ENCODE measurements at regions not wholly inside any gene's neighbourhood (a gene's known extent, or its start where the extent isn't known, plus 50 kb on each side); places are given as distances from the start of the nearest gene placed in this dataset.

DNA sequence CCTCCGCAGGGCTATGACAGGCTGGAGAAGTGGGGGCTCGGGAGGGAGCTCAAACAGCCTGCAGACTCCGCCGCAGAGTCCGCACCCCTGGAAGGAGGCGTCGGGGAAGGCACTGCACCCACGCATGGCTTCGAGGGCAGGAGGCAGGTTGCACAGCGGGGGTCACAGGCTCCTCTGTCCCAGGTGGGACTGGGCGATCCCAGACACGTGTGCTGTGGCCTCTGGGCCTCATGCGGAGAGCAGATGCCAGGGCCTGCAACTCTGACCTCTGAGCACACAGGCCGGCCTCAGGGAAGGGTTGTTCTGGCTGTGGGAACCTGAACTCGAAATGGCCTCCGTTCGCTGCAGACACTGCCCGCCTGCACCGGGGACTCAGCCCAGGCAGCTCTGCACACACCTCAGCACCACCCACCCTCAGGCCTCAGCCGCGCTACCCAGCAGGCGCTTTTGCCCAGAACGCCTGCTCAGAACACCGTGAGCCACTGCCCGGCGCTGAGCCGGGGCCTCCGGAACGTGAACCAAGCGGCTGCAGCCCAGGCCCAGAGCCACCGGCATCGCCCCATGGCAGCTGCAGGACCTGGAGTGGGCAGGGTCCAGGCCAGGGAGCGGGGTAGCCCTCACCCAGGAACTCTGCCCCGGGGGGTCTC lies 71.8 kb upstream of the ADGRA1 start:
- ATAC-seq (no peak), DNase-seq (no peak)
- H3K36me3 ChIP-seq (replicated peaks in 1 of 2; ENCODE audit: insufficient read depth in 1 of 2, low read depth in 2 of 2), result no peaks in the 10 kb centered on the region
- intact Hi-C loops (cut with DNase I), result no loop called here
- H3K9me3 ChIP-seq, result no peaks in the 10 kb centered on the region
- H3K27ac ChIP-seq, result no peak overlapping the region
- WGBS, 2 donors, result 78 to 79% methylated on average over 23 to 33 of the region's 34 CpGs
- TF ChIP-seq POLR2A (IDR thresholded peaks at IDR 0.05), result no peak
- TF ChIP-seq, protein P1, sequence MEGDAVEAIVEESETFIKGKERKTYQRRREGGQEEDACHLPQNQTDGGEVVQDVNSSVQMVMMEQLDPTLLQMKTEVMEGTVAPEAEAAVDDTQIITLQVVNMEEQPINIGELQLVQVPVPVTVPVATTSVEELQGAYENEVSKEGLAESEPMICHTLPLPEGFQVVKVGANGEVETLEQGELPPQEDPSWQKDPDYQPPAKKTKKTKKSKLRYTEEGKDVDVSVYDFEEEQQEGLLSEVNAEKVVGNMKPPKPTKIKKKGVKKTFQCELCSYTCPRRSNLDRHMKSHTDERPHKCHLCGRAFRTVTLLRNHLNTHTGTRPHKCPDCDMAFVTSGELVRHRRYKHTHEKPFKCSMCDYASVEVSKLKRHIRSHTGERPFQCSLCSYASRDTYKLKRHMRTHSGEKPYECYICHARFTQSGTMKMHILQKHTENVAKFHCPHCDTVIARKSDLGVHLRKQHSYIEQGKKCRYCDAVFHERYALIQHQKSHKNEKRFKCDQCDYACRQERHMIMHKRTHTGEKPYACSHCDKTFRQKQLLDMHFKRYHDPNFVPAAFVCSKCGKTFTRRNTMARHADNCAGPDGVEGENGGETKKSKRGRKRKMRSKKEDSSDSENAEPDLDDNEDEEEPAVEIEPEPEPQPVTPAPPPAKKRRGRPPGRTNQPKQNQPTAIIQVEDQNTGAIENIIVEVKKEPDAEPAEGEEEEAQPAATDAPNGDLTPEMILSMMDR (IDR thresholded peaks at IDR 0.05), result no peak
- H3K27me3 ChIP-seq, result no peaks in the 10 kb centered on the region
- H3K4me1 ChIP-seq, result peaks cover 14% of the 10 kb centered on the region
- H3K4me3 ChIP-seq, result no peak overlapping the region

DNA sequence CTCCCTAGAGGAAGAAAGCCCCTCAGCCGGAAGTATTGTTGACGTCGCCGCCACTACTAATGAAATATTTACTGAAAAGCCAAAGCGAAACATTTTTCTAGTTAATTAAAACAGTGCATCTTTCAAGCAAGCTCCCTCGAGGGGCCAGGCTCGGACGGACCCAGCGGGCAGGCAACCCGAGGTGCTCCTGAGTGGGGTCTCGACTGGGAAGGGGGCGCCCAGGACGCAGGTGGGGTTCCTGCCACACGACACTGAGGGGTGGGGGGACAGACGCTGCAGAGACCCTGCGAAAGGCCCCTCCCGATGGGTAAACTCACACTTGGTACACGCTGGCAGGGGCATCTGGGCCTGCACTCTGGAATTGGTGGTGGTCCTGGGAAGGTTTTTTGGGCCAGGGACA lies 72.4 kb upstream of the ADGRA1 start:
- Histone ChIP-seq H3K27ac (no peak overlapping the region), H3K9me3 (no peaks in the 10 kb centered on the region), H3K36me3 (replicated peaks in 1 of 2; ENCODE audit: insufficient read depth in 1 of 2, low read depth in 2 of 2) (no peaks in the 10 kb centered on the region), H3K4me1 (peaks cover 14% of the 10 kb centered on the region), H3K27me3 (no peaks in the 10 kb centered on the region), H3K4me3 (no peak overlapping the region)
- TF ChIP-seq POLR2A (IDR thresholded peaks at IDR 0.05), result no peak
- TF ChIP-seq, protein P1 (IDR thresholded peaks at IDR 0.05), result no peak
- WGBS, 2 donors, result 64 to 70% methylated on average over 16 to 17 of the region's 18 CpGs
- intact Hi-C loops (cut with DNase I), result no loop called here
- DNase-seq (no peak), ATAC-seq (no peak)

DNA sequence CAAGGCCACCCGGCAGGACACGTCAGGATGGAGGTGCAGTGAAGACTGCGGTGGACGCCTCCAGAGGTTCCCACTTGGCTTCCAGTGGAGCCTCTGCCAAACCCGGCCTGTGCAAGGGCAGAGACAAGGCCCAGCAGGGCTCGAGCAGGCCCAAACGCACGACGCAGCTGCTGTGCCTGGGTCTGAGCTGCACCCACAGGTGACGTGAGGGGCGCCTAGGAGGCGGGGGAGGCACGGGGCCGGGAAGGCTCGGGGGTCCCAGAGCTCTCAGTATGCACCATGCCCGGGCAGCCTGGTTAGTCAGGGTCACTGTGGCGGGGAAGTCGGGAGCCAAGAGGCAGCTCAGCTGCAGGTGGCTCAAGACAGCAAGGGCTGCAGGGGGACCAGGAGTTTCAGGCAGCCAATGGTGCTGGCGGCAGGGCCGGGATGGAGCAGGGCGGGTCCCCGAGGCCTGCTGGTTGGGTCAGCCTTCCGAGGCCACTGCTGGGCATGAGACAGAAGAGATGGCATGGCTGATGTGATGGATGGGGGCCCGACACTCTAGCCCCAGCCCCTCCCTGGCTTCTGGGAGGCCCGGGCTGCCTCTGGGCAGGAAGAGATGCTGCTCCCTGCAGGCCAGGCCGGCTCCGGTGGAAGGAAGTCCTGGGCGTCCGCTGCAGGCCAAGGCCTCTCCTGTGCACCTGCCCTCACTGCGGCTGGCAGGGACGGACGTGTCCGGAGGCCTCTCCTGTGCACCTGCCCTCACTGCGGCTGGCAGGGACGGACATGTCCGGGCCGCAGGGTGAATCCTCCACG lies 72.2 kb upstream of the CFAP46 start:
- H3K9me3 ChIP-seq, result no peaks in the 10 kb centered on the region
- H3K4me1 ChIP-seq, result peaks cover 18% of the 10 kb centered on the region
- no peaks in the 10 kb centered on the region for H3K27me3 ChIP-seq
- H3K4me3 ChIP-seq, result no peak overlapping the region
- peak overlapping the region in 1 of 4 donors; percentile 54 for H3K27ac ChIP-seq
- DNase-seq (no peak), ATAC-seq (no peak)
- TF ChIP-seq POLR2A (IDR thresholded peaks at IDR 0.05), result no peak
- TF ChIP-seq, protein P1 (IDR thresholded peaks at IDR 0.05), result no peak
- intact Hi-C loops (cut with DNase I), result no loop called here
- H3K36me3 ChIP-seq (replicated peaks in 1 of 2; ENCODE audit: insufficient read depth in 1 of 2, low read depth in 2 of 2), result no peaks in the 10 kb centered on the region
- WGBS, 2 donors, result 71 to 94% methylated on average over 9 to 24 of the region's 38 CpGs

DNA sequence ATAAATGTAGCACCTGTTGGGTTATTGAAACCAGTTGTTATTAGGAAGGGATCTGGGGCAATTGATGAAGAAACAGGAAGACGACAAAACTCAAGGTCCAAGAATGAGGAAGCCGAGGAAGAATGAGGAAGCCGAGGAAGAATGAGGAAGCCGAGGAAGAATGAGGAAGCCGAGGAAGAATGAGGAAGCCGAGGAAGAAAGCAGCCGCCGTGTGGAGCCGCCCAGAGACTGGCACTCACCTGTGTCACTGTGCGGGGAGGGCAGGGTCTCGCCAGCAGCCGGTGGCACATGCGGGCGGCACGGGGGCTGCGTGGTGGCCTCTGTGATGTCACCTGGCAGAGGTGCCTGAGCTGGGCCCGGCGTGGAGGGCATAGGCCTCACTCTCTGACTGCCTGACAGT lies 71.1 kb upstream of the CFAP46 start:
- ATAC-seq, result peak; percentile 91
- H3K27me3 ChIP-seq, result no peaks in the 10 kb centered on the region
- 37 to 57% methylated on average over 18 of the region's 18 CpGs for WGBS, 2 donors
- TF ChIP-seq, protein P1 (IDR thresholded peaks at IDR 0.05), result no peak
- TF ChIP-seq POLR2A (IDR thresholded peaks at IDR 0.05), result peak; percentile 30 to 72 (median 46)
- H3K36me3 ChIP-seq (replicated peaks in 1 of 2; ENCODE audit: insufficient read depth in 1 of 2, low read depth in 2 of 2), result no peaks in the 10 kb centered on the region
- H3K9me3 ChIP-seq, result no peaks in the 10 kb centered on the region
- peak overlapping the region; percentile 11 to 80 (median 62) for H3K27ac ChIP-seq
- intact Hi-C loops (cut with DNase I), result no loop called here
- H3K4me1 ChIP-seq, result peaks cover 23% of the 10 kb centered on the region
- DNase-seq, result peak; percentile 69 to 82 (median 78)
- no peak overlapping the region for H3K4me3 ChIP-seq

All from body of pancreas (tissue), 4 donors.